GM23338 (cell line): ENCODE measurements at regions not wholly inside any gene's neighbourhood (a gene's known extent, or its start where the extent isn't known, plus 50 kb on each side); places are given as distances from the start of the nearest gene placed in this dataset.

Experiments
- ATAC-seq: fragments of 200-7000 bp; cut with Tn5 transposase; 3 replicates; pipeline ENCODE4 v1.9.1; 2020
- DNase-seq: peaks from one replicate; pipeline ENCODE4 v3.0.0-alpha.2; 2015; ENCODE audit warnings: low spot score
- H2AFZ ChIP-seq: fragments of 200-600 bp; sonication (generic); 2 replicates; pipeline ENCODE4 v1.8.0; 2016; ENCODE audit warnings: antibody characterized with exemption, mild to moderate bottlenecking, moderate library complexity
- H3F3A ChIP-seq: fragments of 200-600 bp; sonication (generic); replicated peaks from 2 replicates; pipeline ENCODE4 v1.8.0; 2017; ENCODE audit warnings: antibody characterized with exemption, mixed run types, low read depth
- H3K27ac ChIP-seq: fragments of 200-600 bp; sonication (generic); 2 replicates; pipeline ENCODE4 v1.6.1; 2016; ENCODE audit warnings: low read depth
- H3K27me3 ChIP-seq: fragments of 200-600 bp; sonication (generic); 2 replicates; pipeline ENCODE4 v1.8.0; 2016; ENCODE audit warnings: mild to moderate bottlenecking, mixed run types, moderate library complexity; ENCODE audit not compliant: insufficient read depth
- H3K36me3 ChIP-seq: fragments of 200-600 bp; sonication (generic); 2 replicates; pipeline ENCODE4 v1.8.0; 2016; ENCODE audit warnings: mild to moderate bottlenecking; ENCODE audit not compliant: insufficient read depth
- H3K4me1 ChIP-seq: fragments of 200-600 bp; sonication (generic); 2 replicates; pipeline ENCODE4 v1.8.0; 2016; ENCODE audit warnings: mild to moderate bottlenecking, moderate library complexity; ENCODE audit not compliant: insufficient read depth
- H3K4me2 ChIP-seq: fragments of 200-600 bp; sonication (generic); 2 replicates; pipeline ENCODE4 v1.7.1; 2017; ENCODE audit warnings: mixed run types
- H3K4me3 ChIP-seq: fragments of 200-600 bp; sonication (generic); 2 replicates; pipeline ENCODE4 v1.6.1; 2016; ENCODE audit warnings: mixed run types
- H3K79me2 ChIP-seq: fragments of 200-600 bp; sonication (generic); replicated peaks from 2 replicates; pipeline ENCODE4 v1.8.0; 2017; ENCODE audit warnings: mild to moderate bottlenecking; ENCODE audit not compliant: insufficient read depth
- H3K9me2 ChIP-seq: fragments of 200-600 bp; sonication (generic); 2 replicates; pipeline ENCODE4 v1.8.0; 2017; ENCODE audit not compliant: insufficient read depth
- H4K20me1 ChIP-seq: fragments of 200-600 bp; sonication (generic); replicated peaks from 2 replicates; pipeline ENCODE4 v1.8.0; 2017; ENCODE audit warnings: mild to moderate bottlenecking; ENCODE audit not compliant: insufficient read depth
- H3K27ac Mint-ChIP-seq: 2 replicates; pipeline ENCODE4 v1.8.0; 2020; ENCODE audit warnings: inconsistent platforms, mild to moderate bottlenecking, moderate library complexity, mixed read lengths
- H3K27me3 Mint-ChIP-seq: 3 replicates; pipeline ENCODE4 v1.8.0; 2022; ENCODE audit warnings: low read depth, mild to moderate bottlenecking, moderate library complexity, mixed read lengths, inconsistent platforms; ENCODE audit not compliant: insufficient read depth, poor library complexity
- H3K36me3 Mint-ChIP-seq: 3 replicates; pipeline ENCODE4 v1.8.0; 2021; ENCODE audit warnings: low read depth, mild to moderate bottlenecking, inconsistent platforms, moderate library complexity, mixed read lengths
- H3K4me1 Mint-ChIP-seq: 3 replicates; pipeline ENCODE4 v1.8.0; 2020; ENCODE audit warnings: mild to moderate bottlenecking, inconsistent platforms, mixed read lengths
- H3K4me3 Mint-ChIP-seq: 3 replicates; pipeline ENCODE4 v1.8.0; 2021; ENCODE audit warnings: moderate library complexity, mild to moderate bottlenecking, inconsistent platforms, mixed read lengths
- H3K9me3 Mint-ChIP-seq: 3 replicates; pipeline ENCODE4 v1.8.0; 2020; ENCODE audit warnings: moderate library complexity, mild to moderate bottlenecking, inconsistent platforms, mixed read lengths
- CREB1 ChIP-seq: fragments of 250-450 bp; sonication (Bioruptor Pico); IDR thresholded peaks from 2 replicates; pipeline ENCODE4 v1.5.0; 2020; ENCODE audit warnings: low read depth, mild to moderate bottlenecking, moderate library complexity
- EZH2 ChIP-seq: fragments of 200-600 bp; sonication (generic); IDR thresholded peaks from one replicate; pipeline ENCODE4 v1.8.0; 2017; ENCODE audit warnings: antibody characterized with exemption, mild to moderate bottlenecking, low read depth; ENCODE audit not compliant: unreplicated experiment
- EZH2phosphoT487 ChIP-seq: fragments of 200-600 bp; sonication (generic); IDR thresholded peaks from one replicate; pipeline ENCODE4 v1.8.1; 2018; ENCODE audit warnings: antibody characterized with exemption; ENCODE audit not compliant: unreplicated experiment
- JUNB ChIP-seq: IDR thresholded peaks from one replicate; pipeline ENCODE4 v1.6.1; 2016; ENCODE audit warnings: antibody characterized with exemption; ENCODE audit not compliant: unreplicated experiment
- NANOG ChIP-seq: IDR thresholded peaks from 2 replicates; pipeline ENCODE4 v1.6.1; 2016; ENCODE audit warnings: antibody characterized with exemption, borderline replicate concordance
- POLR2AphosphoS5 ChIP-seq: IDR thresholded peaks from 2 replicates; pipeline ENCODE4 v1.6.1; 2016; ENCODE audit warnings: antibody characterized with exemption, low read depth
- STAT1 ChIP-seq: IDR thresholded peaks from one replicate; pipeline ENCODE4 v1.6.1; 2016; ENCODE audit warnings: antibody characterized with exemption; ENCODE audit not compliant: unreplicated experiment
- ZNF114 ChIP-seq: fragments of 250-450 bp; sonication (Bioruptor Pico); IDR thresholded peaks from 2 replicates; pipeline ENCODE4 v1.5.0; 2020; ENCODE audit warnings: mild to moderate bottlenecking, moderate library complexity
- ZNF331 ChIP-seq: fragments of 250-450 bp; sonication (Bioruptor Pico); IDR thresholded peaks from 2 replicates; pipeline ENCODE4 v1.5.0; 2020; ENCODE audit warnings: low read depth, mild to moderate bottlenecking, moderate library complexity
- TF ChIP-seq, protein P1 (sequence below): IDR thresholded peaks from 2 replicates; pipeline ENCODE4 v1.6.1; 2016; ENCODE audit warnings: antibody characterized with exemption
- TF ChIP-seq, protein P2 (sequence below): IDR thresholded peaks from one replicate; pipeline ENCODE4 v1.6.1; 2018; ENCODE audit warnings: antibody characterized with exemption; ENCODE audit not compliant: unreplicated experiment
- TF ChIP-seq, protein P3 (sequence below): fragments of 250-450 bp; sonication (Bioruptor Pico); IDR thresholded peaks from 2 replicates; pipeline ENCODE4 v1.5.0; 2020; ENCODE audit warnings: mild to moderate bottlenecking, moderate library complexity
- TF ChIP-seq, protein P4 (sequence below), 2 experiments: fragments of 200-600 bp in 1 of 2; sonication (generic) in 1 of 2; conservative IDR thresholded peaks; 2 replicates each; pipeline versions ENCODE4 v1.5.1 to v1.6.1; 2016 to 2017; ENCODE audit warnings: antibody characterized with exemption in 2 of 2, low read depth in 2 of 2, mild to moderate bottlenecking in 2 of 2, moderate library complexity in 1 of 2

DNA sequence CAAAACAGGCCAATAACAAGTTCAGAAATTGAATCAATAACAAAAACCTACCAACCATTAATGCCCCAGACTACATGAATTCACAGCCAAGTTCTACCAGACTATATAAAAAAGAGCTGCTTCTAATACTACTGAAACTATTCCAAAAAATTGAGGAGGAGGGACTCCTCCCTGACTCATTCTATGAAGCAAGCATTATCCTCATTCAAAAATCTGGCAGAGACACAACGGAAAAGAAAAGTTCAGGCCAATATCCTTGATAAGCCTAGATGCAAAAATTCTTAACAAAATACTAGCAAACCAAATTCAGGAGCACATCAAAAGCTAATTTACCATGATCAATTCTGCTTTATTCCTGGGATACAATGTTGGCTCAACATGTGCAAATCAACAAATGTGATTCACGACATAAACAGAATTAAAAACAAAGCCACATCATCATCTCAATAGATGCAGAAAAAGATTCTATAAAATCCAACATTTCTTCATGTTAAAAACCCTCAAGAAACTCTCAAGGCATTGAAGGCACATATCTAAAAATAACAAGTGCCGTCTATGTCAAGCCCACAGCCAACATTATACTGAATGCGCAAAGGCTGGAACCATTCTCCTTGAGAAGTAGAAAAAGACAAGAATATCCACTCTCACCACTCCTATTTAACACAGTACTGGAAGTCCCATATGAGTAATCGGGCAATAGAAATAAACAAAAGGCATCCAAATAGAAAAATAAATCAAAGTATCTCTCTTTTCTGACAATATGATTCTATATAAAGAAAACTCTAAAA lies 573.6 kb upstream of the GRM7 start:
- H3K9me3 Mint-ChIP-seq, result peaks cover 92% of the 10 kb centered on the region
- no peaks in the 10 kb centered on the region for H3K27me3 ChIP-seq
- H3K27ac ChIP-seq, result no peak overlapping the region
- no peak overlapping the region for H3K27ac Mint-ChIP-seq
- ATAC-seq, result no peak
- no peaks in the 10 kb centered on the region for H3K9me2 ChIP-seq
- no peak overlapping the region for H3K4me3 ChIP-seq
- H3K36me3 ChIP-seq, result peaks cover 3% of the 10 kb centered on the region; the same call in 1 of the 2 replicates
- TF ChIP-seq, protein P1, sequence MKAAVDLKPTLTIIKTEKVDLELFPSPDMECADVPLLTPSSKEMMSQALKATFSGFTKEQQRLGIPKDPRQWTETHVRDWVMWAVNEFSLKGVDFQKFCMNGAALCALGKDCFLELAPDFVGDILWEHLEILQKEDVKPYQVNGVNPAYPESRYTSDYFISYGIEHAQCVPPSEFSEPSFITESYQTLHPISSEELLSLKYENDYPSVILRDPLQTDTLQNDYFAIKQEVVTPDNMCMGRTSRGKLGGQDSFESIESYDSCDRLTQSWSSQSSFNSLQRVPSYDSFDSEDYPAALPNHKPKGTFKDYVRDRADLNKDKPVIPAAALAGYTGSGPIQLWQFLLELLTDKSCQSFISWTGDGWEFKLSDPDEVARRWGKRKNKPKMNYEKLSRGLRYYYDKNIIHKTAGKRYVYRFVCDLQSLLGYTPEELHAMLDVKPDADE, result no peak
- no peak for TF ChIP-seq EZH2
- TF ChIP-seq NANOG, result no peak
- no peak for TF ChIP-seq POLR2AphosphoS5
- TF ChIP-seq, protein P2, sequence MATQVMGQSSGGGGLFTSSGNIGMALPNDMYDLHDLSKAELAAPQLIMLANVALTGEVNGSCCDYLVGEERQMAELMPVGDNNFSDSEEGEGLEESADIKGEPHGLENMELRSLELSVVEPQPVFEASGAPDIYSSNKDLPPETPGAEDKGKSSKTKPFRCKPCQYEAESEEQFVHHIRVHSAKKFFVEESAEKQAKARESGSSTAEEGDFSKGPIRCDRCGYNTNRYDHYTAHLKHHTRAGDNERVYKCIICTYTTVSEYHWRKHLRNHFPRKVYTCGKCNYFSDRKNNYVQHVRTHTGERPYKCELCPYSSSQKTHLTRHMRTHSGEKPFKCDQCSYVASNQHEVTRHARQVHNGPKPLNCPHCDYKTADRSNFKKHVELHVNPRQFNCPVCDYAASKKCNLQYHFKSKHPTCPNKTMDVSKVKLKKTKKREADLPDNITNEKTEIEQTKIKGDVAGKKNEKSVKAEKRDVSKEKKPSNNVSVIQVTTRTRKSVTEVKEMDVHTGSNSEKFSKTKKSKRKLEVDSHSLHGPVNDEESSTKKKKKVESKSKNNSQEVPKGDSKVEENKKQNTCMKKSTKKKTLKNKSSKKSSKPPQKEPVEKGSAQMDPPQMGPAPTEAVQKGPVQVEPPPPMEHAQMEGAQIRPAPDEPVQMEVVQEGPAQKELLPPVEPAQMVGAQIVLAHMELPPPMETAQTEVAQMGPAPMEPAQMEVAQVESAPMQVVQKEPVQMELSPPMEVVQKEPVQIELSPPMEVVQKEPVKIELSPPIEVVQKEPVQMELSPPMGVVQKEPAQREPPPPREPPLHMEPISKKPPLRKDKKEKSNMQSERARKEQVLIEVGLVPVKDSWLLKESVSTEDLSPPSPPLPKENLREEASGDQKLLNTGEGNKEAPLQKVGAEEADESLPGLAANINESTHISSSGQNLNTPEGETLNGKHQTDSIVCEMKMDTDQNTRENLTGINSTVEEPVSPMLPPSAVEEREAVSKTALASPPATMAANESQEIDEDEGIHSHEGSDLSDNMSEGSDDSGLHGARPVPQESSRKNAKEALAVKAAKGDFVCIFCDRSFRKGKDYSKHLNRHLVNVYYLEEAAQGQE, result no peak
- TF ChIP-seq EZH2phosphoT487, result no peak
- TF ChIP-seq, protein P3, sequence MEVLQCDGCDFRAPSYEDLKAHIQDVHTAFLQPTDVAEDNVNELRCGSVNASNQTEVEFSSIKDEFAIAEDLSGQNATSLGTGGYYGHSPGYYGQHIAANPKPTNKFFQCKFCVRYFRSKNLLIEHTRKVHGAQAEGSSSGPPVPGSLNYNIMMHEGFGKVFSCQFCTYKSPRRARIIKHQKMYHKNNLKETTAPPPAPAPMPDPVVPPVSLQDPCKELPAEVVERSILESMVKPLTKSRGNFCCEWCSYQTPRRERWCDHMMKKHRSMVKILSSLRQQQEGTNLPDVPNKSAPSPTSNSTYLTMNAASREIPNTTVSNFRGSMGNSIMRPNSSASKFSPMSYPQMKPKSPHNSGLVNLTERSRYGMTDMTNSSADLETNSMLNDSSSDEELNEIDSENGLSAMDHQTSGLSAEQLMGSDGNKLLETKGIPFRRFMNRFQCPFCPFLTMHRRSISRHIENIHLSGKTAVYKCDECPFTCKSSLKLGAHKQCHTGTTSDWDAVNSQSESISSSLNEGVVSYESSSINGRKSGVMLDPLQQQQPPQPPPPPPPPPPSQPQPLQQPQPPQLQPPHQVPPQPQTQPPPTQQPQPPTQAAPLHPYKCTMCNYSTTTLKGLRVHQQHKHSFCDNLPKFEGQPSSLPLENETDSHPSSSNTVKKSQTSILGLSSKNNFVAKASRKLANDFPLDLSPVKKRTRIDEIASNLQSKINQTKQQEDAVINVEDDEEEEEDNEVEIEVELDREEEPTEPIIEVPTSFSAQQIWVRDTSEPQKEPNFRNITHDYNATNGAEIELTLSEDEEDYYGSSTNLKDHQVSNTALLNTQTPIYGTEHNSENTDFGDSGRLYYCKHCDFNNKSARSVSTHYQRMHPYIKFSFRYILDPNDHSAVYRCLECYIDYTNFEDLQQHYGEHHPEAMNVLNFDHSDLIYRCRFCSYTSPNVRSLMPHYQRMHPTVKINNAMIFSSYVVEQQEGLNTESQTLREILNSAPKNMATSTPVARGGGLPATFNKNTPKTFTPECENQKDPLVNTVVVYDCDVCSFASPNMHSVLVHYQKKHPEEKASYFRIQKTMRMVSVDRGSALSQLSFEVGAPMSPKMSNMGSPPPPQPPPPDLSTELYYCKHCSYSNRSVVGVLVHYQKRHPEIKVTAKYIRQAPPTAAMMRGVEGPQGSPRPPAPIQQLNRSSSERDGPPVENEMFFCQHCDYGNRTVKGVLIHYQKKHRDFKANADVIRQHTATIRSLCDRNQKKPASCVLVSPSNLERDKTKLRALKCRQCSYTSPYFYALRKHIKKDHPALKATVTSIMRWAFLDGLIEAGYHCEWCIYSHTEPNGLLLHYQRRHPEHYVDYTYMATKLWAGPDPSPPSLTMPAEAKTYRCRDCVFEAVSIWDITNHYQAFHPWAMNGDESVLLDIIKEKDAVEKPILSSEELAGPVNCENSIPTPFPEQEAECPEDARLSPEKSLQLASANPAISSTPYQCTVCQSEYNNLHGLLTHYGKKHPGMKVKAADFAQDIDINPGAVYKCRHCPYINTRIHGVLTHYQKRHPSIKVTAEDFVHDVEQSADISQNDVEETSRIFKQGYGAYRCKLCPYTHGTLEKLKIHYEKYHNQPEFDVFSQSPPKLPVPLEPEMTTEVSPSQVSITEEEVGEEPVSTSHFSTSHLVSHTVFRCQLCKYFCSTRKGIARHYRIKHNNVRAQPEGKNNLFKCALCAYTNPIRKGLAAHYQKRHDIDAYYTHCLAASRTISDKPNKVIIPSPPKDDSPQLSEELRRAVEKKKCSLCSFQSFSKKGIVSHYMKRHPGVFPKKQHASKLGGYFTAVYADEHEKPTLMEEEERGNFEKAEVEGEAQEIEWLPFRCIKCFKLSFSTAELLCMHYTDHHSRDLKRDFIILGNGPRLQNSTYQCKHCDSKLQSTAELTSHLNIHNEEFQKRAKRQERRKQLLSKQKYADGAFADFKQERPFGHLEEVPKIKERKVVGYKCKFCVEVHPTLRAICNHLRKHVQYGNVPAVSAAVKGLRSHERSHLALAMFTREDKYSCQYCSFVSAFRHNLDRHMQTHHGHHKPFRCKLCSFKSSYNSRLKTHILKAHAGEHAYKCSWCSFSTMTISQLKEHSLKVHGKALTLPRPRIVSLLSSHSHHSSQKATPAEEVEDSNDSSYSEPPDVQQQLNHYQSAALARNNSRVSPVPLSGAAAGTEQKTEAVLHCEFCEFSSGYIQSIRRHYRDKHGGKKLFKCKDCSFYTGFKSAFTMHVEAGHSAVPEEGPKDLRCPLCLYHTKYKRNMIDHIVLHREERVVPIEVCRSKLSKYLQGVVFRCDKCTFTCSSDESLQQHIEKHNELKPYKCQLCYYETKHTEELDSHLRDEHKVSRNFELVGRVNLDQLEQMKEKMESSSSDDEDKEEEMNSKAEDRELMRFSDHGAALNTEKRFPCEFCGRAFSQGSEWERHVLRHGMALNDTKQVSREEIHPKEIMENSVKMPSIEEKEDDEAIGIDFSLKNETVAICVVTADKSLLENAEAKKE (CRISPR knock-in tag), result no peak
- TF ChIP-seq CREB1 (CRISPR knock-in tag), result no peak
- TF ChIP-seq, protein P4, sequence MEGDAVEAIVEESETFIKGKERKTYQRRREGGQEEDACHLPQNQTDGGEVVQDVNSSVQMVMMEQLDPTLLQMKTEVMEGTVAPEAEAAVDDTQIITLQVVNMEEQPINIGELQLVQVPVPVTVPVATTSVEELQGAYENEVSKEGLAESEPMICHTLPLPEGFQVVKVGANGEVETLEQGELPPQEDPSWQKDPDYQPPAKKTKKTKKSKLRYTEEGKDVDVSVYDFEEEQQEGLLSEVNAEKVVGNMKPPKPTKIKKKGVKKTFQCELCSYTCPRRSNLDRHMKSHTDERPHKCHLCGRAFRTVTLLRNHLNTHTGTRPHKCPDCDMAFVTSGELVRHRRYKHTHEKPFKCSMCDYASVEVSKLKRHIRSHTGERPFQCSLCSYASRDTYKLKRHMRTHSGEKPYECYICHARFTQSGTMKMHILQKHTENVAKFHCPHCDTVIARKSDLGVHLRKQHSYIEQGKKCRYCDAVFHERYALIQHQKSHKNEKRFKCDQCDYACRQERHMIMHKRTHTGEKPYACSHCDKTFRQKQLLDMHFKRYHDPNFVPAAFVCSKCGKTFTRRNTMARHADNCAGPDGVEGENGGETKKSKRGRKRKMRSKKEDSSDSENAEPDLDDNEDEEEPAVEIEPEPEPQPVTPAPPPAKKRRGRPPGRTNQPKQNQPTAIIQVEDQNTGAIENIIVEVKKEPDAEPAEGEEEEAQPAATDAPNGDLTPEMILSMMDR (conservative IDR thresholded peaks at IDR 0.05; ENCODE audit: low read depth in 2 of 2), result no peak
- TF ChIP-seq STAT1, result no peak
- no peak for TF ChIP-seq ZNF114 (CRISPR knock-in tag)
- no peak for TF ChIP-seq JUNB
- no peak for TF ChIP-seq ZNF331 (CRISPR knock-in tag)
- peaks cover 23% of the 10 kb centered on the region for H3K36me3 Mint-ChIP-seq
- no peaks in the 10 kb centered on the region for H3K4me1 ChIP-seq
- H3K79me2 ChIP-seq, result no peaks in the 10 kb centered on the region
- no peaks in the 10 kb centered on the region for H3F3A ChIP-seq
- no peak overlapping the region for H3K4me3 Mint-ChIP-seq
- DNase-seq, result no peak
- H3K4me2 ChIP-seq, result no peak overlapping the region
- no peaks in the 10 kb centered on the region for H4K20me1 ChIP-seq
- no peaks in the 10 kb centered on the region for H3K27me3 Mint-ChIP-seq
- no peaks in the 10 kb centered on the region for H3K4me1 Mint-ChIP-seq
- H2AFZ ChIP-seq, result no peak overlapping the region
